HepG2 (cell line): ENCODE measurements at regions not wholly inside any gene's neighbourhood (a gene's known extent, or its start where the extent isn't known, plus 50 kb on each side); places are given as distances from the start of the nearest gene placed in this dataset.

ENCODE experiments used
- FOXA1 ChIP-seq, 2 experiments: fragments of 450-650 bp in 1 of 2; sonication (generic) in 1 of 2; formaldehyde crosslinking in 1 of 2; IDR thresholded peaks; 2 replicates each; pipeline versions ENCODE4 v1.4.0 to v1.6.1; 2016 to 2020; ENCODE audit warnings: missing genetic modification reagents in 1 of 2
- FOXK2 ChIP-seq: fragments of 450-650 bp; IDR thresholded peaks from 2 replicates; pipeline ENCODE4 v1.6.1; 2016
- HOXD1 ChIP-seq: sonication (generic); formaldehyde crosslinking; IDR thresholded peaks from 2 replicates; pipeline ENCODE4 v1.5.0; 2020; ENCODE audit warnings: missing genetic modification reagents
- NR3C1 ChIP-seq: sonication (generic); formaldehyde crosslinking; IDR thresholded peaks from 2 replicates; pipeline ENCODE4 v1.4.0; 2020; ENCODE audit warnings: missing genetic modification reagents
- POLR2A ChIP-seq, 2 experiments: IDR thresholded peaks; 2 replicates each; pipeline ENCODE4 v1.6.1; 2011; ENCODE audit warnings: low read depth in 2 of 2, low read length in 2 of 2, mild to moderate bottlenecking in 1 of 2, moderate library complexity in 1 of 2; ENCODE audit not compliant: insufficient read depth in 1 of 2
- RFX1 ChIP-seq: fragments of 450-650 bp; IDR thresholded peaks from 2 replicates; pipeline ENCODE4 v1.6.1; 2017
- SRSF9 ChIP-seq: fragments of 200-400 bp; formaldehyde crosslinking; IDR thresholded peaks from 2 replicates; pipeline ENCODE4 v1.6.1; 2018; ENCODE audit warnings: borderline replicate concordance, mild to moderate bottlenecking, low read depth, low read length; ENCODE audit not compliant: insufficient read depth, poor library complexity, severe bottlenecking
- TARDBP ChIP-seq: sonication (generic); formaldehyde crosslinking; IDR thresholded peaks from 2 replicates; pipeline ENCODE4 v1.8.0; 2022; ENCODE audit warnings: mild to moderate bottlenecking, missing genetic modification reagents
- YY1 ChIP-seq: IDR thresholded peaks from 2 replicates; pipeline ENCODE4 v1.6.1; 2011; ENCODE audit warnings: low read length, low read depth, moderate library complexity, mild to moderate bottlenecking; ENCODE audit not compliant: insufficient read depth, insufficient replicate concordance
- ZNF225 ChIP-seq: sonication (generic); formaldehyde crosslinking; IDR thresholded peaks from 2 replicates; pipeline ENCODE4 v1.4.0; 2020; ENCODE audit warnings: mild to moderate bottlenecking, missing genetic modification reagents
- ZNF354B ChIP-seq: sonication (generic); formaldehyde crosslinking; IDR thresholded peaks from 2 replicates; pipeline ENCODE4 v1.8.0; 2022; ENCODE audit warnings: mild to moderate bottlenecking, missing genetic modification reagents
- ZNF737 ChIP-seq: sonication (generic); formaldehyde crosslinking; IDR thresholded peaks from 2 replicates; pipeline ENCODE4 v1.5.0; 2020; ENCODE audit warnings: missing genetic modification reagents, mild to moderate bottlenecking, borderline replicate concordance
- TF ChIP-seq, protein P1 (sequence below): sonication (generic); formaldehyde crosslinking; IDR thresholded peaks from 2 replicates; pipeline ENCODE4 v1.5.0; 2020; ENCODE audit warnings: mild to moderate bottlenecking, missing genetic modification reagents, moderate library complexity
- TF ChIP-seq, protein P2 (sequence below): sonication (generic); formaldehyde crosslinking; IDR thresholded peaks from 2 replicates; pipeline ENCODE4 v1.5.0; 2020; ENCODE audit warnings: missing genetic modification reagents

DNA sequence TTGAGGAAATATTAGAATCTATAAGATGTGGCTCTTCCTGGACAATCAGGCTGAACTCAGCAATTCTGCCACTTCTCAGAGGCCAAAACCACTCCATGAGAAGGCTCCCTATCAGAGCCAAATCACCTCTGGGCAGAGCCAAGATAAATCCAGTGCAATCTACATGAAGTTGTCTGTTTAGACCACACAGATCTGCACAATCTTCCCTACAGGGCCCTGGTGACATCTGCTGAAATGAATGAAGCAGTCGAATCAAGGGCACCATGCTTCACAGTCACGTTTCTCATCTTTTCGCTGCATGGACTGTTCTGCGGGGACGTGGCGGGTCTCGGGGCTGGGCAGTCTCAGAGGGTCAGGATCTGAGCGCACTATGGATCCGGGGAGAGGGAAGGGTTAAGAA is 60.1 kb upstream of the CD93 start:
- TF ChIP-seq ZNF737 (CRISPR knock-in tag) (no peak), RFX1 (no peak), YY1 (no peak), ZNF225 (no peak), FOXK2 (no peak), ZNF354B (no peak), TARDBP (CRISPR knock-in tag) (no peak), POLR2A (IDR thresholded peaks at IDR 0.05; ENCODE audit: insufficient read depth in 1 of 2, low read depth in 2 of 2, low read length in 2 of 2) (no peak), SRSF9 (no peak), HOXD1 (CRISPR knock-in tag) (no peak), FOXA1 (IDR thresholded peaks at IDR 0.05) (no peak), FOXA1 (CRISPR knock-in tag; IDR thresholded peaks at IDR 0.05) (no peak), NR3C1 (CRISPR knock-in tag) (no peak)
- TF ChIP-seq, protein P1, sequence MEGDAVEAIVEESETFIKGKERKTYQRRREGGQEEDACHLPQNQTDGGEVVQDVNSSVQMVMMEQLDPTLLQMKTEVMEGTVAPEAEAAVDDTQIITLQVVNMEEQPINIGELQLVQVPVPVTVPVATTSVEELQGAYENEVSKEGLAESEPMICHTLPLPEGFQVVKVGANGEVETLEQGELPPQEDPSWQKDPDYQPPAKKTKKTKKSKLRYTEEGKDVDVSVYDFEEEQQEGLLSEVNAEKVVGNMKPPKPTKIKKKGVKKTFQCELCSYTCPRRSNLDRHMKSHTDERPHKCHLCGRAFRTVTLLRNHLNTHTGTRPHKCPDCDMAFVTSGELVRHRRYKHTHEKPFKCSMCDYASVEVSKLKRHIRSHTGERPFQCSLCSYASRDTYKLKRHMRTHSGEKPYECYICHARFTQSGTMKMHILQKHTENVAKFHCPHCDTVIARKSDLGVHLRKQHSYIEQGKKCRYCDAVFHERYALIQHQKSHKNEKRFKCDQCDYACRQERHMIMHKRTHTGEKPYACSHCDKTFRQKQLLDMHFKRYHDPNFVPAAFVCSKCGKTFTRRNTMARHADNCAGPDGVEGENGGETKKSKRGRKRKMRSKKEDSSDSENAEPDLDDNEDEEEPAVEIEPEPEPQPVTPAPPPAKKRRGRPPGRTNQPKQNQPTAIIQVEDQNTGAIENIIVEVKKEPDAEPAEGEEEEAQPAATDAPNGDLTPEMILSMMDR (CRISPR knock-in tag): no peak
- TF ChIP-seq, protein P2, sequence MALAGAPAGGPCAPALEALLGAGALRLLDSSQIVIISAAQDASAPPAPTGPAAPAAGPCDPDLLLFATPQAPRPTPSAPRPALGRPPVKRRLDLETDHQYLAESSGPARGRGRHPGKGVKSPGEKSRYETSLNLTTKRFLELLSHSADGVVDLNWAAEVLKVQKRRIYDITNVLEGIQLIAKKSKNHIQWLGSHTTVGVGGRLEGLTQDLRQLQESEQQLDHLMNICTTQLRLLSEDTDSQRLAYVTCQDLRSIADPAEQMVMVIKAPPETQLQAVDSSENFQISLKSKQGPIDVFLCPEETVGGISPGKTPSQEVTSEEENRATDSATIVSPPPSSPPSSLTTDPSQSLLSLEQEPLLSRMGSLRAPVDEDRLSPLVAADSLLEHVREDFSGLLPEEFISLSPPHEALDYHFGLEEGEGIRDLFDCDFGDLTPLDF (CRISPR knock-in tag): no peak
